ENCODE measurements at regions not wholly inside any gene's neighbourhood (a gene's known extent, or its start where the extent isn't known, plus 50 kb on each side); places are given as distances from the start of the nearest gene placed in this dataset.

- Histone ChIP-seq H3K9me3 (ENCODE audit: low read length) (no peaks in the 10 kb centered on the region), H3K9me2 (ENCODE audit: low read depth, low read length) (no peaks in the 10 kb centered on the region), H2AFZ (ENCODE audit: low read length) (no peak overlapping the region), H3K79me2 (ENCODE audit: insufficient read depth, low read length) (no peaks in the 10 kb centered on the region; the same call in 1 of the 2 replicates), H3K27ac (ENCODE audit: low read depth, low read length, poor library complexity, severe bottlenecking) (no peak overlapping the region), H3K4me1 (ENCODE audit: insufficient read depth, low read length, severe bottlenecking) (no peaks in the 10 kb centered on the region), H3K4me3 (ENCODE audit: low read depth, low read length, poor library complexity, severe bottlenecking) (no peak overlapping the region), H3K4me2 (ENCODE audit: low read length) (no peak overlapping the region), H3K27me3 (ENCODE audit: insufficient read depth, low read length) (no peaks in the 10 kb centered on the region), H4K20me1 (ENCODE audit: insufficient read depth, low read length) (no peaks in the 10 kb centered on the region), H3K36me3 (ENCODE audit: insufficient read depth, low read length) (no peaks in the 10 kb centered on the region), H3K9ac (ENCODE audit: low read length) (no peak overlapping the region), H3F3A (ENCODE audit: insufficient read depth, low read length) (no peaks in the 10 kb centered on the region)
- TF ChIP-seq EZH2 (IDR thresholded peaks at IDR 0.05; ENCODE audit: borderline replicate concordance, low read length) (no peak), CTCF (IDR thresholded peaks at IDR 0.05; ENCODE audit: low read length) (no peak)
Measured at GRCh38 chr6:140140891-140141290, 766.4 kb upstream of the CITED2 start.

GRCh38 chr6:140138311-140139010 is 764.0 kb upstream of the CITED2 start:
- no peak overlapping the region for H3K4me2 ChIP-seq (ENCODE audit: low read length)

GRCh38 chr6:140134224-140134623 is 759.8 kb upstream of the CITED2 start:
- Histone ChIP-seq H3K4me3 (ENCODE audit: low read depth, low read length, poor library complexity, severe bottlenecking) (no peak overlapping the region), H3F3A (ENCODE audit: insufficient read depth, low read length) (no peaks in the 10 kb centered on the region), H3K9me2 (ENCODE audit: low read depth, low read length) (no peaks in the 10 kb centered on the region), H3K4me2 (ENCODE audit: low read length) (no peak overlapping the region), H2AFZ (ENCODE audit: low read length) (no peak overlapping the region), H3K36me3 (ENCODE audit: insufficient read depth, low read length) (no peaks in the 10 kb centered on the region), H3K4me1 (ENCODE audit: insufficient read depth, low read length, severe bottlenecking) (no peaks in the 10 kb centered on the region), H3K27me3 (ENCODE audit: insufficient read depth, low read length) (no peaks in the 10 kb centered on the region), H3K27ac (ENCODE audit: low read depth, low read length, poor library complexity, severe bottlenecking) (no peak overlapping the region), H4K20me1 (ENCODE audit: insufficient read depth, low read length) (no peaks in the 10 kb centered on the region), H3K79me2 (ENCODE audit: insufficient read depth, low read length) (no peaks in the 10 kb centered on the region), H3K9me3 (ENCODE audit: low read length) (no peaks in the 10 kb centered on the region), H3K9ac (ENCODE audit: low read length) (no peak overlapping the region)
- TF ChIP-seq CTCF (IDR thresholded peaks at IDR 0.05; ENCODE audit: low read length) = no peak
- no peak for TF ChIP-seq EZH2 (IDR thresholded peaks at IDR 0.05; ENCODE audit: borderline replicate concordance, low read length)

More at GRCh38 chr6:140138311-140139010, 764.0 kb upstream of the CITED2 start:
- H3K4me1 ChIP-seq (ENCODE audit: insufficient read depth, low read length, severe bottlenecking) = no peaks in the 10 kb centered on the region
- H3K27ac ChIP-seq (ENCODE audit: low read depth, low read length, poor library complexity, severe bottlenecking) = no peak overlapping the region
- no peak overlapping the region for H3K9ac ChIP-seq (ENCODE audit: low read length)
- H3F3A ChIP-seq (ENCODE audit: insufficient read depth, low read length) = no peaks in the 10 kb centered on the region
- H3K9me3 ChIP-seq (ENCODE audit: low read length) = no peaks in the 10 kb centered on the region
- no peaks in the 10 kb centered on the region for H3K27me3 ChIP-seq (ENCODE audit: insufficient read depth, low read length)
- H3K36me3 ChIP-seq (ENCODE audit: insufficient read depth, low read length) = no peaks in the 10 kb centered on the region
- H3K9me2 ChIP-seq (ENCODE audit: low read depth, low read length) = no peaks in the 10 kb centered on the region
- no peak for TF ChIP-seq CTCF (IDR thresholded peaks at IDR 0.05; ENCODE audit: low read length)
- no peak for TF ChIP-seq EZH2 (IDR thresholded peaks at IDR 0.05; ENCODE audit: borderline replicate concordance, low read length)
- no peak overlapping the region for H2AFZ ChIP-seq (ENCODE audit: low read length)
- no peak overlapping the region for H3K4me3 ChIP-seq (ENCODE audit: low read depth, low read length, poor library complexity, severe bottlenecking)
- no peaks in the 10 kb centered on the region for H4K20me1 ChIP-seq (ENCODE audit: insufficient read depth, low read length)
- no peaks in the 10 kb centered on the region for H3K79me2 ChIP-seq (ENCODE audit: insufficient read depth, low read length)
